ENCODE measurements at regions not wholly inside any gene's neighbourhood (a gene's known extent, or its start where the extent isn't known, plus 50 kb on each side); places are given as distances from the start of the nearest gene placed in this dataset.
A peak's percentile ranks its signal among the peaks of the same experiment; 100 is the strongest.
"Not testable (repeated sequence)": the region's sequence is repeated elsewhere in the genome, so short reads cannot be mapped to it uniquely, and the experiment has no call there.

GRCh38 chr2:751474-751873 is 74.3 kb upstream of the TMEM18 start:
- no peak for DNase-seq

- no peak for DNase-seq
These were observed 73.4 kb upstream of the TMEM18 start for GRCh38 chr2:750628-751027.

- no peak for DNase-seq
These were observed 70.7 kb upstream of the TMEM18 start for GRCh38 chr2:747762-748351.

- DNase-seq = no peak
These were observed 69.5 kb upstream of the TMEM18 start for GRCh38 chr2:746697-747096.

- no peak for DNase-seq
These were observed 66.9 kb upstream of the TMEM18 start for GRCh38 chr2:744088-744487.

GRCh38 chr2:742221-742620 is 65.0 kb upstream of the TMEM18 start:
- DNase-seq = no peak

- DNase-seq = no peak
These were observed 63.9 kb upstream of the TMEM18 start for GRCh38 chr2:741195-741496.

- peak; percentile 94 for DNase-seq
These were observed 63.4 kb upstream of the TMEM18 start for GRCh38 chr2:740322-741194.

- DNase-seq = not testable (repeated sequence)
These were observed 62.7 kb upstream of the TMEM18 start for GRCh38 chr2:739864-740321.

- no peak for DNase-seq
These were observed 59.7 kb upstream of the TMEM18 start for GRCh38 chr2:736939-737338.

GRCh38 chr2:735670-736218 is 58.5 kb upstream of the TMEM18 start:
- no peak for DNase-seq

GRCh38 chr2:734496-734895 is 57.3 kb upstream of the TMEM18 start:
- DNase-seq = no peak

GRCh38 chr2:733495-733894 is 56.3 kb upstream of the TMEM18 start:
- no peak for DNase-seq

GRCh38 chr2:733001-733400 is 55.8 kb upstream of the TMEM18 start:
- no peak for DNase-seq

GRCh38 chr2:731711-732110 is 54.5 kb upstream of the TMEM18 start:
- DNase-seq = no peak

- no peak for DNase-seq
These were observed 52.2 kb upstream of the TMEM18 start for GRCh38 chr2:729376-729861.

GRCh38 chr2:728165-728564 is 51.0 kb upstream of the TMEM18 start:
- DNase-seq = no peak

GRCh38 chr2:727071-727470 is 49.9 kb upstream of the TMEM18 start:
- DNase-seq = no peak
